ENCODE measurements at regions not wholly inside any gene's neighbourhood (a gene's known extent, or its start where the extent isn't known, plus 50 kb on each side); places are given as distances from the start of the nearest gene placed in this dataset.

- POLR2A ChIA-PET = no interaction called here
- ATAC-seq (no peak), DNase-seq (ENCODE audit: low read depth in 1 of 2, low spot score in 1 of 2) (no peak), FAIRE-seq (no peak)
- TF ChIP-seq CHD2 (IDR thresholded peaks at IDR 0.05; ENCODE audit: low read length, partially characterized antibody) (no peak), HDAC2 (IDR thresholded peaks at IDR 0.05) (no peak), CTCF (IDR thresholded peaks at IDR 0.05) (no peak), CBX2 (IDR thresholded peaks at IDR 0.05; ENCODE audit: borderline replicate concordance, low read depth) (no peak), MYC (IDR thresholded peaks at IDR 0.05; ENCODE audit: borderline replicate concordance, low read length) (no peak), NFE2L2 (conservative IDR thresholded peaks at IDR 0.05; ENCODE audit: low read length) (no peak), MAFK (IDR thresholded peaks at IDR 0.05; ENCODE audit: partially characterized antibody) (no peak), RAD21 (conservative IDR thresholded peaks at IDR 0.05 in 1 of 2, IDR thresholded peaks at IDR 0.05 in 1 of 2) (no peak), POLR2AphosphoS2 (conservative IDR thresholded peaks at IDR 0.05; ENCODE audit: low read length) (no peak), HEYL (CRISPR knock-in tag; IDR thresholded peaks at IDR 0.05) (no peak)
- no peaks in the 10 kb centered on the region for H3K9me3 ChIP-seq
- CTCF ChIA-PET = interaction anchor here (0.6 to 2.7 kb wide), 56 partner anchors 9 to 1697 kb away, joined by 3 to 41 read pairs (median 4); no protein-coding TSS in a partner anchor
- H3K4me1 ChIP-seq = peaks cover 13% of the 10 kb centered on the region; the same call in 2 of the 3 replicates
- H3K27ac ChIP-seq = no peak overlapping the region
- H3K4me3 ChIP-seq = no peak overlapping the region
- peak overlapping the region; percentile 83 for H3K4me2 ChIP-seq
- WGBS (ENCODE audit: missing lambda C conversion rate) = 75% methylated on average over 6 of the region's 6 CpGs
These were observed 50.4 kb upstream of the GGTA1 start for GRCh38 chr9:121550041-121550440.

GRCh38 chr9:121550569-121551512 is 51.2 kb upstream of the GGTA1 start:
- TF ChIP-seq BHLHE40 (IDR thresholded peaks at IDR 0.05; ENCODE audit: low read depth, low read length) = no peak
- TF ChIP-seq TP53 (CRISPR knock-in tag; IDR thresholded peaks at IDR 0.05) = no peak
- no peak for TF ChIP-seq KDM1A (IDR thresholded peaks at IDR 0.05; ENCODE audit: low read depth)
- no peak for TF ChIP-seq EHF (CRISPR knock-in tag; IDR thresholded peaks at IDR 0.05)
- TF ChIP-seq RCOR1 (IDR thresholded peaks at IDR 0.05; ENCODE audit: low read depth, low read length) = no peak
- TF ChIP-seq RAD21 (conservative IDR thresholded peaks at IDR 0.05 in 1 of 2, IDR thresholded peaks at IDR 0.05 in 1 of 2) = peak; percentile 75 to 83
- peak; percentile 46 for TF ChIP-seq MAX (IDR thresholded peaks at IDR 0.05)
- no peak for TF ChIP-seq JUNB (IDR thresholded peaks at IDR 0.05)
- TF ChIP-seq HOXB5 (CRISPR knock-in tag; IDR thresholded peaks at IDR 0.05) = no peak
- TF ChIP-seq PBX3 (IDR thresholded peaks at IDR 0.05) = no peak
- TF ChIP-seq GATA3 (IDR thresholded peaks at IDR 0.05; ENCODE audit: borderline replicate concordance) = no peak
- TF ChIP-seq HEYL (CRISPR knock-in tag; IDR thresholded peaks at IDR 0.05) = no peak
- no peak for TF ChIP-seq MAFK (IDR thresholded peaks at IDR 0.05; ENCODE audit: partially characterized antibody)
- TF ChIP-seq TFCP2L1 (CRISPR knock-in tag; IDR thresholded peaks at IDR 0.05) = no peak
- peak; percentile 82 for TF ChIP-seq SMC3 (IDR thresholded peaks at IDR 0.05)
- peak; percentile 83 for TF ChIP-seq CTCF (IDR thresholded peaks at IDR 0.05)
- Histone ChIP-seq H3K4me3 (peak overlapping the region; percentile 44), H3K27ac (peak overlapping the region; percentile 9 to 75; a peak in 3 of 6 replicates), H3K9me3 (no peaks in the 10 kb centered on the region), H3K4me2 (peak overlapping the region; percentile 83), H3K4me1 (peaks cover 9% of the 10 kb centered on the region; the same call in 1 of the 3 replicates)
- POLR2A ChIA-PET = no interaction called here
- peak; percentile 69 to 83 for ATAC-seq
- DNase-seq (ENCODE audit: low read depth in 1 of 2, low spot score in 1 of 2) = peak; percentile 69
- WGBS (ENCODE audit: missing lambda C conversion rate) = 49% methylated on average over 11 of the region's 40 CpGs
- CTCF ChIA-PET = interaction anchor here (0.6 to 2.7 kb wide), 56 partner anchors 10 to 1698 kb away, joined by 3 to 41 read pairs (median 4); no protein-coding TSS in a partner anchor
- FAIRE-seq = no peak
